H1 (cell line): ENCODE measurements at regions not wholly inside any gene's neighbourhood (a gene's known extent, or its start where the extent isn't known, plus 50 kb on each side); places are given as distances from the start of the nearest gene placed in this dataset.

Experiments used
- CTCF ChIA-PET: fragments of 300-600 bp; sonication (Branson Sonifier 250); formaldehyde crosslinking; loops from one replicate; lab custom pipeline; 2021; ENCODE audit not compliant: partially characterized antibody; lab: Charles Lee
- POLR2A ChIA-PET: fragments of 300-600 bp; sonication (Branson Sonifier 250); formaldehyde crosslinking; loops from one replicate; lab custom pipeline; 2021; ENCODE audit warnings: inconsistent platforms; ENCODE audit not compliant: partially characterized antibody; lab: Charles Lee
- DNase-seq, 2 experiments: peaks; one replicate each; pipeline versions ENCODE4 v3.0.0 to v3.0.0-alpha.2; 2010 to 2022; ENCODE audit warnings: low spot score in 2 of 2, low read depth in 1 of 2, mixed read lengths in 1 of 2
- FAIRE-seq: peaks from 2 replicates; lab custom pipeline; 2011; peaks lifted over from hg19 to GRCh38; lab: Jason Lieb, UNC
- H2AFZ ChIP-seq: 2 replicates; pipeline ENCODE4 v1.8.1; 2012; ENCODE audit warnings: low read length, inconsistent platforms
- H2AK5ac ChIP-seq: 2 replicates; pipeline ENCODE4 v1.6.1; 2013; ENCODE audit warnings: low read depth, low read length
- H2BK120ac ChIP-seq: replicated peaks from 2 replicates; pipeline ENCODE3; 2013; ENCODE audit warnings: low read depth, low read length, inconsistent platforms
- H2BK12ac ChIP-seq: 2 replicates; pipeline ENCODE4 v1.6.1; 2013; ENCODE audit warnings: low read depth, low read length
- H2BK15ac ChIP-seq: 2 replicates; pipeline ENCODE4 v1.6.1; 2013; ENCODE audit warnings: low read length
- H2BK20ac ChIP-seq: 2 replicates; pipeline ENCODE4 v1.6.1; 2013; ENCODE audit warnings: low read length
- H2BK5ac ChIP-seq: 2 replicates; pipeline ENCODE4 v1.6.1; 2013; ENCODE audit warnings: low read depth, low read length
- H3K14ac ChIP-seq: 2 replicates; pipeline ENCODE4 v1.6.1; 2013; ENCODE audit warnings: inconsistent platforms; ENCODE audit not compliant: insufficient read length
- H3K18ac ChIP-seq: 2 replicates; pipeline ENCODE4 v1.6.1; 2013; ENCODE audit warnings: low read length; ENCODE audit errors: extremely low read depth
- H3K23ac ChIP-seq: 2 replicates; pipeline ENCODE4 v1.6.1; 2013; ENCODE audit warnings: inconsistent platforms; ENCODE audit not compliant: insufficient read length
- H3K23me2 ChIP-seq: 2 replicates; pipeline ENCODE4 v1.6.1; 2013; ENCODE audit warnings: low read depth, low read length
- H3K27ac ChIP-seq: 2 replicates; pipeline ENCODE4 v1.6.1; 2011; ENCODE audit warnings: low read depth, low read length, inconsistent platforms
- H3K27me3 ChIP-seq, 4 experiments: replicated peaks in 1 of 4; 1 replicate in 1 of 4; 2 replicates in 3 of 4; pipeline versions ENCODE4 v1.6.1 to v1.8.1; 2011 to 2013; ENCODE audit warnings: low read length in 3 of 4, mild to moderate bottlenecking in 3 of 4, inconsistent platforms in 2 of 4, mixed read lengths in 2 of 4, moderate library complexity in 1 of 4; ENCODE audit not compliant: control insufficient read depth in 3 of 4, insufficient read depth in 3 of 4; ENCODE audit errors: extremely low read depth in 1 of 4
- H3K36me3 ChIP-seq, 4 experiments: 2 replicates each; pipeline versions ENCODE4 v1.6.1 to v1.8.1; 2011 to 2013; ENCODE audit warnings: mild to moderate bottlenecking in 4 of 4, low read length in 3 of 4, moderate library complexity in 2 of 4, control low read depth in 1 of 4, inconsistent platforms in 1 of 4; ENCODE audit not compliant: insufficient read depth in 4 of 4, control insufficient read depth in 2 of 4
- H3K4ac ChIP-seq: replicated peaks from 2 replicates; pipeline ENCODE3; 2013; ENCODE audit warnings: low read length, low read depth, mixed read lengths, inconsistent platforms; ENCODE audit not compliant: insufficient read length
- H3K4me1 ChIP-seq, 4 experiments: replicated peaks in 1 of 4; 1 replicate in 1 of 4; 2 replicates in 3 of 4; pipeline versions ENCODE4 v1.6.1 to v1.8.1; 2011 to 2013; ENCODE audit warnings: low read length in 3 of 4, inconsistent platforms in 2 of 4, mixed read lengths in 1 of 4; ENCODE audit not compliant: insufficient read depth in 4 of 4, control insufficient read depth in 3 of 4
- H3K4me2 ChIP-seq, 2 experiments: 2 replicates each; pipeline versions ENCODE4 v1.6.1 to v1.8.1; 2011 to 2013; ENCODE audit warnings: low read depth in 2 of 2, low read length in 2 of 2, control low read depth in 1 of 2, inconsistent platforms in 1 of 2, mild to moderate bottlenecking in 1 of 2; ENCODE audit not compliant: insufficient read depth in 1 of 2
- H3K4me3 ChIP-seq, 4 experiments: fragments of 200-600, 300-600 bp in 1 of 4; sonication (generic), shearing (Covaris generic), sonication (Bioruptor Twin) in 1 of 4; 2 replicates each; pipeline versions ENCODE4 v1.5.1 to v1.8.1; 2011 to 2016; ENCODE audit warnings: low read length in 4 of 4, low read depth in 3 of 4, control low read depth in 2 of 4, inconsistent platforms in 2 of 4, mild to moderate bottlenecking in 2 of 4, mixed read lengths in 1 of 4, moderate library complexity in 1 of 4; ENCODE audit not compliant: insufficient read depth in 2 of 4; ENCODE audit errors: extremely low read depth in 1 of 4
- H3K56ac ChIP-seq: replicated peaks from 2 replicates; pipeline ENCODE3; 2013; ENCODE audit warnings: low read depth, mild to moderate bottlenecking, mixed read lengths, low read length, inconsistent platforms; ENCODE audit not compliant: insufficient read length
- H3K79me1 ChIP-seq: 2 replicates; pipeline ENCODE4 v1.6.1; 2013; ENCODE audit warnings: low read depth, low read length, control low read depth
- H3K79me2 ChIP-seq, 2 experiments: 2 replicates each; pipeline versions ENCODE4 v1.6.1 to v1.8.1; 2012 to 2013; ENCODE audit warnings: low read length in 2 of 2, mild to moderate bottlenecking in 2 of 2, inconsistent platforms in 1 of 2; ENCODE audit not compliant: insufficient read depth in 2 of 2, control insufficient read depth in 1 of 2
- H3K9ac ChIP-seq, 4 experiments: replicated peaks in 1 of 4; 1 replicate in 1 of 4; 2 replicates in 3 of 4; pipeline versions ENCODE4 v1.6.1 to v1.8.1; 2011 to 2013; ENCODE audit warnings: low read depth in 3 of 4, low read length in 3 of 4, control low read depth in 2 of 4, mild to moderate bottlenecking in 2 of 4, moderate library complexity in 2 of 4, inconsistent platforms in 1 of 4; ENCODE audit errors: extremely low read depth in 1 of 4
- H3K9me3 ChIP-seq, 2 experiments: 2 replicates each; pipeline versions ENCODE4 v1.6.1 to v1.8.1; 2012 to 2013; ENCODE audit warnings: mild to moderate bottlenecking in 2 of 2, moderate library complexity in 2 of 2, control low read depth in 1 of 2, inconsistent platforms in 1 of 2, low read depth in 1 of 2, low read length in 1 of 2, mixed read lengths in 1 of 2; ENCODE audit not compliant: insufficient read depth in 2 of 2
- H4K20me1 ChIP-seq, 2 experiments: replicated peaks in 1 of 2; 2 replicates each; pipeline versions ENCODE3 to v1.8.1; 2011 to 2013; ENCODE audit warnings: inconsistent platforms in 2 of 2, low read length in 2 of 2, mild to moderate bottlenecking in 1 of 2; ENCODE audit not compliant: insufficient read depth in 2 of 2, control insufficient read depth in 1 of 2
- H4K5ac ChIP-seq: 2 replicates; pipeline ENCODE4 v1.6.1; 2013; ENCODE audit warnings: low read length, low read depth, mixed read lengths, inconsistent platforms; ENCODE audit not compliant: insufficient read length
- H4K8ac ChIP-seq: 2 replicates; pipeline ENCODE4 v1.8.0; 2013; ENCODE audit warnings: mild to moderate bottlenecking, moderate library complexity, low read length, inconsistent platforms; ENCODE audit not compliant: insufficient read depth; ENCODE audit errors: extremely low read depth
- H4K91ac ChIP-seq: replicated peaks from 2 replicates; pipeline ENCODE3; 2013; ENCODE audit warnings: low read length, mixed read lengths, inconsistent platforms; ENCODE audit not compliant: insufficient read length
- KDM5A ChIP-seq: fragments of 200-600 bp; IDR thresholded peaks from 2 replicates; pipeline ENCODE4 v1.7.1; 2012; ENCODE audit warnings: mild to moderate bottlenecking, low read length, inconsistent platforms, mixed read lengths
- POLR2AphosphoS5 ChIP-seq: IDR thresholded peaks from 2 replicates; pipeline ENCODE4 v1.6.1; 2011; ENCODE audit warnings: low read depth, low read length
- SIN3A ChIP-seq, 2 experiments: IDR thresholded peaks in 1 of 2; conservative IDR thresholded peaks in 1 of 2; 2 replicates each; pipeline ENCODE4 v1.6.1; 2011 to 2012; ENCODE audit warnings: low read length in 2 of 2, improper control_type of control experiment in 1 of 2, low read depth in 1 of 2, mild to moderate bottlenecking in 1 of 2
- SIRT6 ChIP-seq: IDR thresholded peaks from one replicate; pipeline ENCODE4 v1.7.1; 2012; ENCODE audit warnings: low read length, inconsistent platforms
- WGBS, 2 experiments: shearing (Covaris generic) in 1 of 2; methylation state at CpG; one replicate each; pipeline versions ENCODE4 v1.1.6 to v1.1.7; 2013 to 2015; ENCODE audit warnings: low lambda C conversion rate in 2 of 2, mixed read lengths in 2 of 2, inconsistent platforms in 1 of 2, low coverage in 1 of 2, missing lambda C conversion rate in 1 of 2; ENCODE audit not compliant: insufficient replicate concordance in 2 of 2, insufficient coverage in 1 of 2, insufficient read length in 1 of 2; ENCODE audit errors: extremely low coverage in 1 of 2, missing lambda C conversion rate in 1 of 2; 5-methylcytosine and 5-hydroxymethylcytosine counted together
- TF ChIP-seq, protein P1 (sequence below): IDR thresholded peaks from 2 replicates; pipeline ENCODE4 v1.6.1; 2012; ENCODE audit warnings: low read length, inconsistent platforms
- TF ChIP-seq, protein P2 (sequence below): IDR thresholded peaks from 2 replicates; pipeline ENCODE4 v1.6.1; 2012; ENCODE audit warnings: inconsistent platforms
- TF ChIP-seq, protein P3 (sequence below): IDR thresholded peaks from 2 replicates; pipeline ENCODE4 v1.6.1; 2012; ENCODE audit warnings: inconsistent platforms

DNA sequence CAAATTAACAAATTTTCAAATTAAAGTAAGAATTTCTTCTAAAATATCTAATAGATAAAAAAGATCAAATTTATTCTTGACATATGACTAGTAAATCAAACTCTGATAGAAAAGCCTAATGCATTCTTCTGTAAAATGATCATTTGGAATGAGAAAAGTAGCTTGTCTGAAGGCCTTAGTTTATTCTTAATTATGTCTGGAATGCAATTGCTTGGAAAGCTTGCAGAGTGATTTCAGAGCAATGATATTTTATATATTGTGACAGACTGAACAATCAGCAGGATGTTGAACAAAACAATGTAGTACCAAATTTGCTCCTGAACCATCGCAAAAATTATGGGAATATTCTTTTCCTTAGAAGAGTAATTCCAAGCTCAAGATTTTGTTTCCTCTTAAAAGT lies 789.6 kb upstream of the NOVA1 start:
- no peak overlapping the region for H2BK5ac ChIP-seq
- H3K27ac ChIP-seq: no peak overlapping the region
- no peak overlapping the region for H2BK15ac ChIP-seq
- no peaks in the 10 kb centered on the region for H3K79me2 ChIP-seq
- H3K4me3 ChIP-seq: no peak overlapping the region
- CTCF ChIA-PET: no interaction called here
- H3K18ac ChIP-seq: no peak overlapping the region
- H4K8ac ChIP-seq: no peak overlapping the region
- H2AFZ ChIP-seq: no peak overlapping the region
- no peaks in the 10 kb centered on the region for H3K4me1 ChIP-seq
- H4K20me1 ChIP-seq: no peaks in the 10 kb centered on the region
- H3K23ac ChIP-seq: no peak overlapping the region
- no peaks in the 10 kb centered on the region for H3K36me3 ChIP-seq
- H2BK120ac ChIP-seq: no peak overlapping the region
- no peak overlapping the region for H3K9ac ChIP-seq
- no peak overlapping the region for H4K5ac ChIP-seq
- no peak overlapping the region for H2BK12ac ChIP-seq
- no peaks in the 10 kb centered on the region for H3K23me2 ChIP-seq
- FAIRE-seq: no peak
- H4K91ac ChIP-seq: no peak overlapping the region
- no peaks in the 10 kb centered on the region for H3K79me1 ChIP-seq
- H3K27me3 ChIP-seq: no peaks in the 10 kb centered on the region
- no peak overlapping the region for H3K4ac ChIP-seq
- no peaks in the 10 kb centered on the region for H3K9me3 ChIP-seq
- H3K56ac ChIP-seq: no peak overlapping the region
- WGBS, 2 experiments: 96% methylated on average over 1 of the region's 1 CpG; no CpG with 5 or more reads in 1 of the 2 experiments
- no peak overlapping the region for H3K4me2 ChIP-seq
- no peak overlapping the region for H2AK5ac ChIP-seq
- TF ChIP-seq, protein P1, sequence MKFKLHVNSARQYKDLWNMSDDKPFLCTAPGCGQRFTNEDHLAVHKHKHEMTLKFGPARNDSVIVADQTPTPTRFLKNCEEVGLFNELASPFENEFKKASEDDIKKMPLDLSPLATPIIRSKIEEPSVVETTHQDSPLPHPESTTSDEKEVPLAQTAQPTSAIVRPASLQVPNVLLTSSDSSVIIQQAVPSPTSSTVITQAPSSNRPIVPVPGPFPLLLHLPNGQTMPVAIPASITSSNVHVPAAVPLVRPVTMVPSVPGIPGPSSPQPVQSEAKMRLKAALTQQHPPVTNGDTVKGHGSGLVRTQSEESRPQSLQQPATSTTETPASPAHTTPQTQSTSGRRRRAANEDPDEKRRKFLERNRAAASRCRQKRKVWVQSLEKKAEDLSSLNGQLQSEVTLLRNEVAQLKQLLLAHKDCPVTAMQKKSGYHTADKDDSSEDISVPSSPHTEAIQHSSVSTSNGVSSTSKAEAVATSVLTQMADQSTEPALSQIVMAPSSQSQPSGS: no peak
- no peak for TF ChIP-seq POLR2AphosphoS5
- TF ChIP-seq KDM5A: no peak
- TF ChIP-seq SIRT6: no peak
- TF ChIP-seq, protein P2, sequence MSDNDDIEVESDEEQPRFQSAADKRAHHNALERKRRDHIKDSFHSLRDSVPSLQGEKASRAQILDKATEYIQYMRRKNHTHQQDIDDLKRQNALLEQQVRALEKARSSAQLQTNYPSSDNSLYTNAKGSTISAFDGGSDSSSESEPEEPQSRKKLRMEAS: no peak
- TF ChIP-seq SIN3A (conservative IDR thresholded peaks at IDR 0.05 in 1 of 2, IDR thresholded peaks at IDR 0.05 in 1 of 2; ENCODE audit: low read depth in 1 of 2, low read length in 2 of 2): no peak
- TF ChIP-seq, protein P3, sequence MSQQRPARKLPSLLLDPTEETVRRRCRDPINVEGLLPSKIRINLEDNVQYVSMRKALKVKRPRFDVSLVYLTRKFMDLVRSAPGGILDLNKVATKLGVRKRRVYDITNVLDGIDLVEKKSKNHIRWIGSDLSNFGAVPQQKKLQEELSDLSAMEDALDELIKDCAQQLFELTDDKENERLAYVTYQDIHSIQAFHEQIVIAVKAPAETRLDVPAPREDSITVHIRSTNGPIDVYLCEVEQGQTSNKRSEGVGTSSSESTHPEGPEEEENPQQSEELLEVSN: no peak
- TF ChIP-seq, all 59 proteins: peak for 0
- Histone ChIP-seq H2BK20ac (no peak overlapping the region), H3K14ac (no peak overlapping the region)
- no peak for DNase-seq
- POLR2A ChIA-PET: no interaction called here
